Limb (tissue), 2 donors: ENCODE measurements at regions not wholly inside any gene's neighbourhood (a gene's known extent, or its start where the extent isn't known, plus 50 kb on each side); places are given as distances from the start of the nearest gene placed in this dataset.
A peak's percentile ranks its signal among the peaks of the same experiment; 100 is the strongest.
"Not testable (repeated sequence)": the region's sequence is repeated elsewhere in the genome, so short reads cannot be mapped to it uniquely, and the experiment has no call there.

Source experiments
- DNase-seq, 2 donors: peaks; one replicate each; pipeline ENCODE4 v3.0.0-alpha.2; 2016; ENCODE audit errors: extremely low spot score in 2 of 2

GRCh38 chr4:110364911-110365520 lies 110.9 kb upstream of the ENPEP start:
- peak in 1 of 2 donors; percentile 4 for DNase-seq

DNA sequence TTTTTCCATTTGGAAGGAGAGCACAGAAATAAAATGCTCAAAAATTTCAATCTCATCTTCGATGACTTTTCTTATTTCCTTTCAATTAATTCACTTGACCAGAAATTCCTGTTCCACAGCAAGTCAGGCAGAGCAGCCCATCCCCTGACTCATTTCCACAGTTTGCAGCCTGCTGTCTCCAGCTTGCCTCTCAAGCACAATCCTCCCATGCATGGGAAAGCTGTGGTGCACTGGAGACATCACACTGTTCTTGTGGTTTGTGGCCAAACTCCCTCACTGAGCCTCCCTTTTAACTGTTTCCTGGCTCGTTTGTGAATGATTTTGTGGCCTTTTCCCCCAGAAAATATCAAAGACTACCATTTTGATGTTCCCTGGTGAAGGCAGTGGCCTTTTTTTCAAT lies 114.0 kb upstream of the ENPEP start:
- peak in 1 of 2 donors; percentile 4 for DNase-seq

DNA sequence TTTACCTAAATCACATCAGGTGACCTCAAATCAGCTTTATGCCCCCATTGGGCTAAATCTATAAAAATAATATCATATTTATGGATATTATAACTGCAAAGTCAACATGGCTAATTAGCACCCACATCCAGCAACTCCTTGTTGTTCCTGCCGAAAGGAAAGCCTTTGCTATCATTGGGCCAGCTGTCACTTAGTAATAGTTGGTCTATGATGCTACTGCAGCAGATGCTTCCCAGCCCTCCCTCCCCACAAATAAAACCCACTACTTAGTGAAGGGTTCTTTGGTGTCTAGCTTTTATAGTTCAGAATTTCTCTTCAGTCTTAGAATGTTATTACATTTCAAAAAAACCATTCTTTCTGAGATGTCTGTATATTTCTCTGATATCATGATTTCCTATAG lies 116.9 kb upstream of the ENPEP start:
- no peak for DNase-seq

- no peak for DNase-seq
These were observed 118.4 kb upstream of the ENPEP start for GRCh38 chr4:110357521-110357920.

DNA sequence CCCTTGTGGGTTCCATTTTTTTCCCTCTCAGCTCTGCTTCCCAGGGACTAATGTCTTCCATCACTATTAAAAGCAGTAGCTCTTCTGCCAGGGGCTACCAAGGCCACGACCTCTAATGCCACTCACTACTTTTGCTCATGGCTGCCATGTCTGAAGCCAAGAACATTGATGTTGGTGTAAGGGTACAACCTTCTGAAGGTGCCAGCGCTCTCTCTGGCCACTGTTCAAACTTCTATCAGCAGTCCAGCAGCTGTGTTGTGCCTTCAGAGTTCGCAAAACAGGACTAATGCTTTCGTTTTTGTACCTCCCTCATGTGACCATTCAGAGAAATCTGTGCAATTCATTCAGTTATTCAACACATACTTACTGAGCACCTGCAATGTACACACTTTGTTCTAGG lies 121.5 kb upstream of the ENPEP start:
- no peak for DNase-seq

GRCh38 chr4:110352670-110353442 lies 123.1 kb upstream of the ENPEP start:
- DNase-seq, result no peak

DNA sequence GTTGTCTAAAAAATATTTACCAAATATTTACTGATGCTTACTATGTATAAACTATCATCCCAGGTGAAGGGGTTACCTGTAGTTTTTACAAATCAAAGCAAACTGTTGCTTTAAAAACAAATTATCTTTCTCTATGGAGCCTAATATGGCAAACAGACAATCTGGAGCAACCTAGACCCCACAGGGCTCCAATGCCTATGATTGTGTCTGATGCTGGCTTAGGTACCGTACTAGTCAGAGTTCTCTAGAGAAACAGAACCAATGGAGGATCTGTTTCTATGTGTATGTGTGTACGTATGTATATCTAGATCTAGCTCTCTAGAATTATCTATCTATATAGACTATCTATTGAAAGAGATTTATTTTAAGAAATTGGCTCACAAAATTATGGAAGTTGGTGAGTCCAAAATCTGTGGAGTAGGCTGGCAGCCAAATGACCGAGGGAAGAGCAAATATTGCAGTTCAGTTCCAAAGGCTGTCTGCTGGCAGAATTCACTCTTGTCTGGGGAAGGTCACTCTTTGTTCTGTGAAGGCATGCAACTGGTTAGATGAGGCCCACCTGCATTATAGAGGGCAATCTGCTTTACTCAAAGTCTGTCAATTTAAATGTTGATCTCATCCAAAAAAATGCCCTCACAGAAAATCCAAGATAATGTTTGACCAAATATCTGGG lies 127.1 kb upstream of the ENPEP start:
- DNase-seq, result no peak

GRCh38 chr4:110347805-110348204 lies 128.2 kb upstream of the ENPEP start:
- DNase-seq, result no peak

DNA sequence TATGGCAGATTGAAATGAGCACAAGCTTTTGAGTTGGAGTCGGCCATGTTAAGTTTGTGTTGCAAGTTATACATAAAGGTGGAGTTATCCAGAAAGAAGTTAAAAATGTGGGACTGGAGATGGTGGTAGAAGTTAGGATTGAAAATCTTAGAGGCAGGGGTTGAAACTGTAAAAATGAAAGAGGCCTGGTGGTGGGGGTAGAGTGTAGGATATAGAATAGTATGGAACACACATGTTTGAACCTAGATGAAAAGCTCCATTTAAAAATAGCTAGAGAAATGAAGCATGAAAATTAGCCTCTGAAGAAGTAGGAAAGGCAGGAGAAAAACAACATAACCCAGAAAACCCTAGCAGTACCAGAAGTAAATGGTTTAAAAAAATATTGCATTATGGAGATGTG lies 131.8 kb upstream of the ENPEP start:
- DNase-seq, result peak in 1 of 2 donors; percentile 6

DNA sequence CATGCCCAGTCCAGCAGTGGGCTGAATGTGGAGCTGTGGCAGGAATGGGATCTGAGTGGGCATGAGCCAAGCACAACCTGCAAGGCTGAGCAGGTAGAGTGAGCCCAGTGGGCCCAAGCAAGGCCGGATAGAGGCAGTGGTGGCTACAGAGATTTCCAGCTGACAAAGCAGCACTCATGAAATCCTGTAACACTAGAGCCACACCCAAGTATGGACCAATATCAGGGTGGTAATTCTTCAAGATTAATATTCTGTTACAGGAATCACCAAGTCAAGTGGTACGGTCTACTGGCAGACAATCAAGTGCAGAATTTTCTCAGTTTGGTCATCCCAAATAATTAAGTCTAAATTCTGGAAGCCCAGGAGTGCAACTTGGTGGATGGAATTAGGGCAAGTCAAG lies 132.4 kb upstream of the ENPEP start:
- DNase-seq, result no peak

GRCh38 chr4:110341118-110341517 lies 134.8 kb upstream of the ENPEP start:
- not testable (repeated sequence) for DNase-seq

DNA sequence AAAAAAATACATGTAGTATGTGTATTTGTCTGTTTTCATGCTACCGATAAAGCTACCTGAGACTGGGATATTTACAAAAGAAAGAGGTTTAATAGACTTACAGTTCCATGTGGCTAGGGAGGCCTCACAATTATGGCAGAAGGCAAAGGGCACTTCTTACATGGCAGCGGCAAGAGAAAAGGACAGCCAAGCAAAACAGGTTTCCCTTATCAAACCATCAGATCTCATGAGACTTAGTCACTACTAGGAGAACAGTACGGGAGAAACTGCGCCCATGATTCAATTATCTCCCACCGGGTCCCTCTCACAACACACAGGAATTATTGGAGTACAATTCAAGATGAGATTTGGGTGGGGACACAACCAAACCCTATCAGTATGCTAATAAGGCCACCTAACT lies 137.0 kb upstream of the ELOVL6 start:
- no peak for DNase-seq

GRCh38 chr4:110332483-110332882 lies 134.1 kb upstream of the ELOVL6 start:
- no peak for DNase-seq

DNA sequence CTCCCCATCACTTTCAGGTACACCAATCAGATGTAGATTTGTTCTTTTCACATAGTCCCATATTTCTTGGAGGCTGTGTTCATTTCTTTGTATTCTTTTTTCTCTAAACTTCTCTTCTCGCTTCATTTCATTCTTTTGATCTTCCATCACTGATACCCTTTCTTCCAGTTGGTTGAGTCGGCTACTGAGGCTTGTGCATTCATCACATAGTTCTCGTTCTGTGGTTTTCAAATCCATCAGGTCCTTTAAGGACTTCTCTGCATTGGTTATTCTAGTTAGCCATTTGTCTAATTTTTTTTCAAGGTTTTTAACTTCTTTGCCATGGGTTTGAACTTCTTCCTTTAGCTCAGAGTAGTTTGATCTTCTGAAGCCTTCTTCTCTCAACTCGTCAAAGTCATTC lies 128.0 kb upstream of the ELOVL6 start:
- DNase-seq, result not testable (repeated sequence)

- no peak for DNase-seq
These were observed 112.4 kb upstream of the ELOVL6 start for GRCh38 chr4:110310795-110311194.

DNA sequence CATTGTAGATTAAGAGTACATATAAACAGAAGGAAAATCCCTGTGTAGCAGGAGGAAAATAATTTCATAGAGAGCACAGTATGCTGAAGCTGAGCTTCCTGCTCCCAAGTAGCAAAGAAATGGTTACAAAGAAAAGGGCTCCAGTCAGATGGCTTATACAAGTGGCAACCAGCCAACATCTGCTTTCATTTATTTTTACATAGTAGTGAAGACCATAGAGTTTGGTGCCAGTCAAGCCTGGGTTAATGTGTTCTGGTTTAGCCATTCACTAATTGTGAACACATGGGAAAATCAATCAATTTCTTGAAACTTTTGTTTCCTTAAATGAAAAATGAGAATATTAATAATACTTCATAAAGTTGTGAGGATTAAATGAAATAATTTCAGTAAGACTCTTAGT lies 111.3 kb upstream of the ELOVL6 start:
- peak in 1 of 2 donors; percentile 77 for DNase-seq

GRCh38 chr4:110306303-110306702 lies 107.9 kb upstream of the ELOVL6 start:
- DNase-seq, result no peak

GRCh38 chr4:110305455-110305854 lies 107.0 kb upstream of the ELOVL6 start:
- no peak for DNase-seq

DNA sequence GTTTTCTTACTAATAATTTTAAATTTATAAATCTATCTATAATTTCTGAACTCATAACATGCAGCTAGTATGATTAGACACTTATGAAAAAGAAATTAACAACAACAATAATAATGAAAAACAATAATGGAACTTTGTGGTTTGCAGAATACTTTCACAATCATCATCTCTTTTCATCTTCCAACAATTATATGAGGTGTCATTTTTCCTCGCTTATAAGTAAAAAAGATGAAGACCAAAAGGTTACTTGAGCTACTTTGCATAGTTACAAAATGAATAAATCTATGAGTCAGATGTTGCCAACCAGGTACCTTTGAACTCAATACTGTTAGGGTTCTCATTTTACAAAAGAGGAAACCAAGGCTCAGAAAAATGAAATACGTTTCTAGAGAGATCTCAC lies 98.5 kb upstream of the ELOVL6 start:
- no peak for DNase-seq

GRCh38 chr4:110294165-110294564 lies 95.8 kb upstream of the ELOVL6 start:
- no peak for DNase-seq

GRCh38 chr4:110292994-110293744 lies 94.8 kb upstream of the ELOVL6 start:
- no peak for DNase-seq

DNA sequence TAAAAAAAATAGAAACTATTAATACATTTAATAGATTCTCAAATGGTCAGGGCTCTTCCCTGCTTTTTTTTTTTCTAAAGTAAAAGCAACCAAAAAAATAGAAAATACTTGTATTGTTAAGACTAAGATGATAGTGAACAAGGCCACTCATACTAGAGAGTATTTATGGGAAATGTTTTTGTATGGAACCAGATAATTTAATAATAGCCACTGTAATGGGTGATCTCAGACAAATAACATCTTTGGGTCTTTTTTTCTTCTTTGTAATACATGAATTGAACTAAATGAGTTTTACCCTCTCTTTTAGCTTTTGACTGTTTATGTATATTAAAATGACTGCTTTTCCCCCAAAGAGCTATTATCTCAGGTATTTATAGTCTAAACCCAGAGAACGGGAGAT lies 92.1 kb upstream of the ELOVL6 start:
- no peak for DNase-seq
